Loucy (cell line): ENCODE measurements at regions not wholly inside any gene's neighbourhood (a gene's known extent, or its start where the extent isn't known, plus 50 kb on each side); places are given as distances from the start of the nearest gene placed in this dataset.

Source experiments
- H2AFZ ChIP-seq: fragments of 200-600 bp; sonication (generic); 2 replicates; pipeline ENCODE4 v1.6.0; 2016; ENCODE audit warnings: antibody characterized with exemption, mild to moderate bottlenecking, low read length, moderate library complexity
- H3F3A ChIP-seq: fragments of 200-600 bp; 2 replicates; pipeline ENCODE4 v1.6.0; 2016; ENCODE audit warnings: antibody characterized with exemption, low read depth, mild to moderate bottlenecking
- H3K27me3 ChIP-seq: fragments of 200-600 bp; sonication (generic); 2 replicates; pipeline ENCODE4 v1.6.1; 2014; ENCODE audit warnings: low read length, mild to moderate bottlenecking; ENCODE audit not compliant: insufficient read depth, poor library complexity, severe bottlenecking
- H3K36me3 ChIP-seq: fragments of 200-600 bp; sonication (generic); 2 replicates; pipeline ENCODE4 v1.6.1; 2016; ENCODE audit warnings: low read length; ENCODE audit not compliant: insufficient read depth
- H3K4me1 ChIP-seq: fragments of 200-600 bp; sonication (generic); 2 replicates; pipeline ENCODE4 v1.5.1; 2014; ENCODE audit warnings: low read length, mild to moderate bottlenecking; ENCODE audit not compliant: insufficient read depth, poor library complexity, severe bottlenecking
- H3K4me2 ChIP-seq: fragments of 200-600 bp; sonication (generic); 2 replicates; pipeline ENCODE4 v1.6.0; 2014; ENCODE audit warnings: antibody characterized with exemption, low read length, low read depth, mild to moderate bottlenecking; ENCODE audit not compliant: poor library complexity, severe bottlenecking
- H3K4me3 ChIP-seq: fragments of 200-600 bp; sonication (generic); 2 replicates; pipeline ENCODE4 v1.5.1; 2014; ENCODE audit warnings: low read length, mild to moderate bottlenecking, mixed read lengths; ENCODE audit not compliant: poor library complexity, severe bottlenecking
- H3K79me2 ChIP-seq: fragments of 200-600 bp; sonication (generic); 2 replicates; pipeline ENCODE4 v1.6.1; 2014; ENCODE audit warnings: low read length; ENCODE audit not compliant: insufficient read depth
- H3K9ac ChIP-seq: fragments of 200-600 bp; sonication (generic); 2 replicates; pipeline ENCODE4 v1.6.0; 2014; ENCODE audit warnings: mild to moderate bottlenecking, low read depth, low read length, moderate library complexity; ENCODE audit not compliant: poor library complexity, severe bottlenecking
- H3K9me2 ChIP-seq: fragments of 200-600 bp; sonication (generic); replicated peaks from 2 replicates; pipeline ENCODE4 v1.6.1; 2016; ENCODE audit warnings: low read depth, low read length, mixed read lengths
- H3K9me3 ChIP-seq: fragments of 200-600 bp; sonication (generic); 2 replicates; pipeline ENCODE4 v1.6.1; 2014; ENCODE audit warnings: mild to moderate bottlenecking, antibody characterized with exemption, low read length, low read depth; ENCODE audit not compliant: insufficient read depth
- H4K20me1 ChIP-seq: fragments of 200-600 bp; sonication (generic); 2 replicates; pipeline ENCODE4 v1.6.0; 2014; ENCODE audit warnings: antibody characterized with exemption, low read length, mild to moderate bottlenecking; ENCODE audit not compliant: insufficient read depth, poor library complexity, severe bottlenecking
- CTCF ChIP-seq: fragments of 200-600 bp; sonication (generic); conservative IDR thresholded peaks from 2 replicates; pipeline ENCODE4 v1.5.1; 2014; ENCODE audit warnings: mild to moderate bottlenecking, antibody characterized with exemption, low read length
- EZH2phosphoT487 ChIP-seq: fragments of 200-600 bp; IDR thresholded peaks from 2 replicates; pipeline ENCODE4 v1.6.1; 2018; ENCODE audit warnings: antibody characterized with exemption, mild to moderate bottlenecking, moderate library complexity, borderline replicate concordance

GRCh38 chr4:149145803-149146202 is 669.8 kb downstream of the IQCM start:
- H3F3A ChIP-seq = no peaks in the 10 kb centered on the region
- H4K20me1 ChIP-seq = no peaks in the 10 kb centered on the region
- H3K79me2 ChIP-seq = no peaks in the 10 kb centered on the region
- TF ChIP-seq CTCF (no peak), EZH2phosphoT487 (no peak)
- no peaks in the 10 kb centered on the region for H3K4me1 ChIP-seq
- no peak overlapping the region for H3K9ac ChIP-seq
- H3K9me3 ChIP-seq = no peaks in the 10 kb centered on the region
- H3K27me3 ChIP-seq = no peaks in the 10 kb centered on the region
- H3K4me2 ChIP-seq = no peak overlapping the region
- H2AFZ ChIP-seq = no peak overlapping the region
- no peaks in the 10 kb centered on the region for H3K36me3 ChIP-seq
- no peak overlapping the region for H3K4me3 ChIP-seq
- no peaks in the 10 kb centered on the region for H3K9me2 ChIP-seq

- Histone ChIP-seq H3K4me3 (no peak overlapping the region), H3K9ac (no peak overlapping the region), H3F3A (no peaks in the 10 kb centered on the region), H3K36me3 (no peaks in the 10 kb centered on the region), H3K4me2 (no peak overlapping the region), H3K4me1 (no peaks in the 10 kb centered on the region), H3K9me3 (no peaks in the 10 kb centered on the region), H2AFZ (no peak overlapping the region), H3K9me2 (no peaks in the 10 kb centered on the region), H3K27me3 (no peaks in the 10 kb centered on the region), H4K20me1 (no peaks in the 10 kb centered on the region), H3K79me2 (no peaks in the 10 kb centered on the region)
- no peak for TF ChIP-seq CTCF
- TF ChIP-seq EZH2phosphoT487 = no peak
Measured at GRCh38 chr4:149144060-149144459, 671.6 kb downstream of the IQCM start.

DNA sequence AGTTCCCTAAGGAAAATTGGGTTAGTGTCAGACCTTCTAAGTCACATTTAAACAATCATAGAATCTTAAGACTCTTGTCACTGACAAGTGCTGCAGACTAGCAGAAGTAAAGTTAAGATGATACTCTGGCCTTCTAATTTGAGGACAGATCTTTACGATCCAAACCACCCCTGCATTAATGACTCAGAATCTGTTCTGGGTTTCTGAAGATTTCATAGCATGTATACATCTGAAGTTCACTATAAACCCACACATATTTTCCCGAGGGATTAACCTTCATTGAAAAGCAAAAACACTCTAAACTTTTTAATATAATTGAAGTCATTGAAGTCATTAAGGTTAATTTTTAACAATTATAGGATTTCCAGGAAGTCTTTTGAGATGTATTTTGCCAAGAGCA is 674.3 kb downstream of the IQCM start:
- TF ChIP-seq CTCF = no peak
- no peak for TF ChIP-seq EZH2phosphoT487
- H3K9me2 ChIP-seq = no peaks in the 10 kb centered on the region
- no peaks in the 10 kb centered on the region for H3K36me3 ChIP-seq
- no peaks in the 10 kb centered on the region for H3K9me3 ChIP-seq
- H3K4me2 ChIP-seq = no peak overlapping the region
- no peaks in the 10 kb centered on the region for H3F3A ChIP-seq
- H3K4me1 ChIP-seq = no peaks in the 10 kb centered on the region
- H2AFZ ChIP-seq = no peak overlapping the region
- H3K4me3 ChIP-seq = no peak overlapping the region
- H3K9ac ChIP-seq = no peak overlapping the region
- H3K79me2 ChIP-seq = no peaks in the 10 kb centered on the region
- H4K20me1 ChIP-seq = no peaks in the 10 kb centered on the region
- H3K27me3 ChIP-seq = no peaks in the 10 kb centered on the region
